ENCODE measurements at regions not wholly inside any gene's neighbourhood (a gene's known extent, or its start where the extent isn't known, plus 50 kb on each side); places are given as distances from the start of the nearest gene placed in this dataset.

DNA sequence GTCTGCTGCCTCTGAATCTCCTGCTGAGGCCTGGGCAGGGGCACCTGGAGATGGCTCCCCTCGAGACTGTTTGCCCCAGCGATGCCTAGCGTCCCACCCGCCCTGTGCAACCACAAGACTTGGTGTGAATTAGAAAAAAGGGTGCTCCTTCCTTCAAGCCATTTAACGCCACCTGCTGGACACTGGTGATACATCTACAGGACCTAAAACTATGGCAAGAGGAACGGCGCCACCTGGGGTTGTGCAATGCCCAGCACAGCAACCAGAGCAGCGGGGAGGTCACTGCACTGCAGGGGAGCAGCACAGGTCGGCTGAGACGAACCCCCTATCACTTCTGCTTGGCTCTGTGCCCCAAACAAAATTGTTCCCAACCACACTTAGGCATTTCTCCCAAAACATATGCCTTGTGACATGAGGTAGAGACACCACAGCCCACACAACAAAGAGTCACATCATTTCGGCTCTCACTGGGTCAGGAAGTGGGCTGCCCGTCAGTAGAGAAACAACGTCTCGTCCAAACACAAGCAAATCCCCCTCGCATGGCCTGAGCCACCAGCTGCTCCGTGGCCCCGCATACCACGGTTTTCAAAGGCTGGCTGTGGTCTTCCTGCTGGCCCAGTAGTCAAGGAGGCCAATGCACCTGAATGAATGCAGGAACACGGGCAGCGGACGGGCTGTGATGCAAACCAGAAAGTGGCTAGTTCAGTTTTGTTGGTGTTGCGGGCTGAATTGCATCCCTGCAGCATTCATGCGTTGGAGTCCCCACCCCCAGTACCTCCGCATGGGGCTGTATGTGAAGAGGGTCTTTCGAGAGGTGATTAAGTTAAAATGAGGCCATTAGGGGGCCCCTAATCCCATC lies 171.9 kb downstream of the SHANK2 start:
- no peak for TF ChIP-seq EZH2phosphoT487 (IDR thresholded peaks at IDR 0.05; ENCODE audit: low read depth)
- TF ChIP-seq CTCF (IDR thresholded peaks at IDR 0.05; ENCODE audit: low read depth, low read length), result peak; percentile 98

Measured in OCI-LY3 (cell line).